CD14-positive monocyte (primary cell): ENCODE measurements at regions not wholly inside any gene's neighbourhood (a gene's known extent, or its start where the extent isn't known, plus 50 kb on each side); places are given as distances from the start of the nearest gene placed in this dataset.

ENCODE experiments used
- DNase-seq, 3 donors: peaks; one replicate each; pipeline ENCODE4 v3.0.0-alpha.2; 2011 to 2022
- H2AFZ ChIP-seq: 2 replicates; pipeline ENCODE4 v1.6.0; 2012; ENCODE audit warnings: mild to moderate bottlenecking, low read depth, low read length, inconsistent platforms; ENCODE audit not compliant: insufficient read depth, poor library complexity, severe bottlenecking
- H3K27ac ChIP-seq, 2 donors: 1 replicate in 1 of 2; 2 replicates in 1 of 2; pipeline ENCODE4 v1.5.1; 2012 to 2013; ENCODE audit warnings: low read length in 2 of 2, control low read depth in 1 of 2, inconsistent platforms in 1 of 2, low read depth in 1 of 2, mild to moderate bottlenecking in 1 of 2
- H3K27me3 ChIP-seq, 2 donors: one replicate each; pipeline versions ENCODE4 v1.6.0 to v1.6.1; 2011 to 2013; ENCODE audit warnings: low read length in 2 of 2; ENCODE audit not compliant: control insufficient read depth in 2 of 2, insufficient read depth in 2 of 2
- H3K36me3 ChIP-seq, 2 donors: replicated peaks in 1 of 2; 1 replicate in 1 of 2; 2 replicates in 1 of 2; pipeline versions ENCODE4 v1.5.1 to v1.6.1; 2012 to 2013; ENCODE audit warnings: low read length in 2 of 2, control low read depth in 1 of 2, inconsistent platforms in 1 of 2, mild to moderate bottlenecking in 1 of 2; ENCODE audit not compliant: insufficient read depth in 2 of 2, control insufficient read depth in 1 of 2
- H3K4me1 ChIP-seq, 2 donors: 1 replicate in 1 of 2; 2 replicates in 1 of 2; pipeline versions ENCODE4 v1.5.1 to v1.6.1; 2012 to 2013; ENCODE audit warnings: low read length in 2 of 2, control low read depth in 1 of 2, inconsistent platforms in 1 of 2, mild to moderate bottlenecking in 1 of 2, moderate library complexity in 1 of 2; ENCODE audit not compliant: insufficient read depth in 2 of 2, control insufficient read depth in 1 of 2
- H3K4me2 ChIP-seq: replicated peaks from 2 replicates; pipeline ENCODE3; 2012; ENCODE audit warnings: low read length, moderate library complexity, mild to moderate bottlenecking; ENCODE audit not compliant: poor library complexity, severe bottlenecking; ENCODE audit errors: extremely low read depth
- H3K4me3 ChIP-seq, 3 experiments: fragments of 200-600 bp in 1 of 3; sonication (generic) in 1 of 3; replicated peaks in 1 of 3; 1 replicate in 2 of 3; 2 replicates in 1 of 3; pipeline ENCODE4 v1.5.1; 2011 to 2013; ENCODE audit warnings: low read length in 3 of 3, mild to moderate bottlenecking in 3 of 3, control low read depth in 2 of 3, low read depth in 2 of 3, inconsistent platforms in 1 of 3, moderate library complexity in 1 of 3
- H3K79me2 ChIP-seq: 2 replicates; pipeline ENCODE4 v1.6.0; 2012; ENCODE audit warnings: mild to moderate bottlenecking, control low read depth, inconsistent platforms, low read length, moderate library complexity; ENCODE audit not compliant: insufficient read depth
- H3K9ac ChIP-seq: 2 replicates; pipeline ENCODE4 v1.6.0; 2017; ENCODE audit warnings: low read length, mild to moderate bottlenecking; ENCODE audit not compliant: insufficient read depth, poor library complexity, severe bottlenecking
- H3K9me3 ChIP-seq, 2 donors: replicated peaks in 1 of 2; 1 replicate in 1 of 2; 2 replicates in 1 of 2; pipeline versions ENCODE4 v1.5.1 to v1.6.1; 2012 to 2013; ENCODE audit warnings: low read length in 2 of 2, control low read depth in 1 of 2; ENCODE audit not compliant: control insufficient read depth in 1 of 2, insufficient read depth in 1 of 2
- H4K20me1 ChIP-seq: 2 replicates; pipeline ENCODE4 v1.6.0; 2012; ENCODE audit warnings: mild to moderate bottlenecking, low read length, control low read depth, moderate library complexity; ENCODE audit not compliant: insufficient read depth
- H3K27ac Mint-ChIP-seq, 7 donors: one replicate each; pipeline ENCODE4 v1.8.0; 2020; ENCODE audit warnings: mild to moderate bottlenecking in 7 of 7, mixed read lengths in 7 of 7, moderate library complexity in 6 of 7, inconsistent platforms in 2 of 7
- H3K27me3 Mint-ChIP-seq, 3 donors: one replicate each; pipeline ENCODE4 v1.8.0; 2021 to 2022; ENCODE audit warnings: low read depth in 3 of 3, mild to moderate bottlenecking in 3 of 3, mixed read lengths in 3 of 3, moderate library complexity in 3 of 3, inconsistent platforms in 1 of 3
- H3K36me3 Mint-ChIP-seq, 2 donors: one replicate each; pipeline ENCODE4 v1.8.0; 2020; ENCODE audit warnings: mixed read lengths in 2 of 2, inconsistent platforms in 1 of 2, mild to moderate bottlenecking in 1 of 2
- H3K4me1 Mint-ChIP-seq: one replicate; pipeline ENCODE4 v1.8.0; 2020; ENCODE audit warnings: mild to moderate bottlenecking, mixed read lengths
- H3K4me3 Mint-ChIP-seq, 2 donors: one replicate each; pipeline ENCODE4 v1.8.0; 2020; ENCODE audit warnings: mild to moderate bottlenecking in 2 of 2, mixed read lengths in 2 of 2, moderate library complexity in 1 of 2
- H3K9me3 Mint-ChIP-seq, 7 donors: one replicate each; pipeline ENCODE4 v1.8.0; 2020 to 2022; ENCODE audit warnings: mixed read lengths in 7 of 7, mild to moderate bottlenecking in 6 of 7, moderate library complexity in 6 of 7, inconsistent platforms in 2 of 7
- WGBS: methylation state at CpG from one replicate; pipeline ENCODE4 v1.1.5; 2013; ENCODE audit warnings: missing lambda C conversion rate; ENCODE audit not compliant: insufficient coverage; 5-methylcytosine and 5-hydroxymethylcytosine counted together
- intact Hi-C, 2 donors: fragments of 100-400 bp; cut with micrococcal nuclease; formaldehyde crosslinking; loops; one replicate each; pipeline versions ENCODE4 v1.15.0 to v1.15.1; 2023
- TF ChIP-seq, protein P1 (sequence below): fragments of 200-600 bp; IDR thresholded peaks from one replicate; pipeline ENCODE4 v1.8.0; 2022; ENCODE audit warnings: antibody characterized with exemption, mild to moderate bottlenecking

DNA sequence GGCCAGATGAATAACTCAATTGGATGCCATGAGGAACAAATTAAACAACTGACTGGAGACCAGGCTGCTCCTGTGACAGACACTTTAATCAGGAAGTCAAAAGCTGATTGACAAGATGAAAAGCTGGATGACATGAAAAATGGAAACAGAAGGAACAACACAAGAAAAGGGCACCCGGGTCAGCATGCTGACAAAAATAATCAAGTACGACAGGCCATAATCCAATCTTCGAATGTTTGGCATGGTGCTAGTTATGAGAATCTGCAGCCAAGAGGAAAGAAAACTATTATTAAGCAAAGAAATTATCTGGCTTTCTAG lies 544.7 kb downstream of the ETNK1 start:
- H3K27me3 ChIP-seq, result no peaks in the 10 kb centered on the region
- no peaks in the 10 kb centered on the region for H3K79me2 ChIP-seq
- peaks cover 3 to 39% of the 10 kb centered on the region in 2 donors for H3K9me3 ChIP-seq
- Mint-ChIP-seq H3K27me3 (no peaks in the 10 kb centered on the region), H3K4me1 (no peaks in the 10 kb centered on the region), H3K4me3 (no peak overlapping the region), H3K36me3 (no peaks in the 10 kb centered on the region), H3K9me3 (peaks cover 4 to 13% (median 7%) of the 10 kb centered on the region in 7 donors), H3K27ac (no peak overlapping the region)
- 80% methylated on average over 1 of the region's 3 CpGs for WGBS
- DNase-seq, result no peak
- H3K36me3 ChIP-seq, result no peaks in the 10 kb centered on the region
- no peak overlapping the region for H2AFZ ChIP-seq
- no peak overlapping the region for H3K4me3 ChIP-seq
- H3K27ac ChIP-seq, result no peak overlapping the region
- H3K4me1 ChIP-seq, result no peaks in the 10 kb centered on the region
- TF ChIP-seq, protein P1, sequence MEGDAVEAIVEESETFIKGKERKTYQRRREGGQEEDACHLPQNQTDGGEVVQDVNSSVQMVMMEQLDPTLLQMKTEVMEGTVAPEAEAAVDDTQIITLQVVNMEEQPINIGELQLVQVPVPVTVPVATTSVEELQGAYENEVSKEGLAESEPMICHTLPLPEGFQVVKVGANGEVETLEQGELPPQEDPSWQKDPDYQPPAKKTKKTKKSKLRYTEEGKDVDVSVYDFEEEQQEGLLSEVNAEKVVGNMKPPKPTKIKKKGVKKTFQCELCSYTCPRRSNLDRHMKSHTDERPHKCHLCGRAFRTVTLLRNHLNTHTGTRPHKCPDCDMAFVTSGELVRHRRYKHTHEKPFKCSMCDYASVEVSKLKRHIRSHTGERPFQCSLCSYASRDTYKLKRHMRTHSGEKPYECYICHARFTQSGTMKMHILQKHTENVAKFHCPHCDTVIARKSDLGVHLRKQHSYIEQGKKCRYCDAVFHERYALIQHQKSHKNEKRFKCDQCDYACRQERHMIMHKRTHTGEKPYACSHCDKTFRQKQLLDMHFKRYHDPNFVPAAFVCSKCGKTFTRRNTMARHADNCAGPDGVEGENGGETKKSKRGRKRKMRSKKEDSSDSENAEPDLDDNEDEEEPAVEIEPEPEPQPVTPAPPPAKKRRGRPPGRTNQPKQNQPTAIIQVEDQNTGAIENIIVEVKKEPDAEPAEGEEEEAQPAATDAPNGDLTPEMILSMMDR, result no peak
- intact Hi-C loops, result no loop called here
- no peak overlapping the region for H3K4me2 ChIP-seq
- H3K9ac ChIP-seq, result no peak overlapping the region
- H4K20me1 ChIP-seq, result no peaks in the 10 kb centered on the region

DNA sequence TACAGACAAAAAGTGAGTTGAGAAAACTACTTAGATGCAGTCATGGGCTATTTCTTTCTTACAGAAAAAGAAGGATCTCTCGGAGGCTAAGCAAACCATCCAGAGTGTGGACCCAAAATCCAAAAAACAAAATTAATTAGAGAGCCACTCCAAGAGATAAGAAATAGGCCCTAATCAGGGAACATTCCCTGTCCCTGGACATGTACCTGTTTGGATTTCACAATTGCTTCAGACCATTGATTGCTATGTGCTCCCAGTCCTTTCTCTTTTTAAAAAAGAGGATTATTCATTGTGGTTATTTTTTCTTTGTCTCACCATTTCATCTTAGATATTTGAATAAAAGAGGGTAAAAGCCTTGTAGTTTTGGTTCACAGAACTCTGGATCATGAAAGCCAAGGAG lies 549.9 kb downstream of the ETNK1 start:
- Histone ChIP-seq H4K20me1 (no peaks in the 10 kb centered on the region), H3K36me3 (no peaks in the 10 kb centered on the region), H3K4me3 (no peak overlapping the region), H3K9me3 (peaks cover 9 to 12% of the 10 kb centered on the region in 2 donors), H3K27me3 (no peaks in the 10 kb centered on the region), H3K27ac (no peak overlapping the region), H3K9ac (no peak overlapping the region), H2AFZ (no peak overlapping the region), H3K79me2 (no peaks in the 10 kb centered on the region), H3K4me1 (no peaks in the 10 kb centered on the region), H3K4me2 (no peak overlapping the region)
- intact Hi-C loops, result no loop called here
- TF ChIP-seq, protein P1, result no peak
- H3K27ac Mint-ChIP-seq, result no peak overlapping the region
- H3K4me1 Mint-ChIP-seq, result no peaks in the 10 kb centered on the region
- H3K36me3 Mint-ChIP-seq, result no peaks in the 10 kb centered on the region
- no CpG with 5 or more reads among the region's 1 CpG for WGBS
- H3K9me3 Mint-ChIP-seq, result peaks cover 3 to 12% (median 7%) of the 10 kb centered on the region in 7 donors
- DNase-seq, result no peak
- no peak overlapping the region for H3K4me3 Mint-ChIP-seq
- peaks cover 0 to 1% (median 0%) of the 10 kb centered on the region in 3 donors for H3K27me3 Mint-ChIP-seq
